Posterior cingulate gyrus (tissue), 11 donors: ENCODE measurements at regions not wholly inside any gene's neighbourhood (a gene's known extent, or its start where the extent isn't known, plus 50 kb on each side); places are given as distances from the start of the nearest gene placed in this dataset.
"Not testable (repeated sequence)": the region's sequence is repeated elsewhere in the genome, so short reads cannot be mapped to it uniquely, and the experiment has no call there.

Source experiments
- DNase-seq, 10 donors: peaks; one replicate each; pipeline versions ENCODE4 v3.0.0 to v3.0.0-alpha.2; 2020 to 2021; ENCODE audit warnings: mixed read lengths in 3 of 10
- intact Hi-C: fragments of 100-400 bp; cut with DNase I; formaldehyde crosslinking; loops from one replicate; pipeline ENCODE4 v1.15.1; 2023

- intact Hi-C loops, result no loop called here
- no peak for DNase-seq
Observed at GRCh38 chr12:105479710-105480109, 149.2 kb downstream of the C12orf75 start.

DNA sequence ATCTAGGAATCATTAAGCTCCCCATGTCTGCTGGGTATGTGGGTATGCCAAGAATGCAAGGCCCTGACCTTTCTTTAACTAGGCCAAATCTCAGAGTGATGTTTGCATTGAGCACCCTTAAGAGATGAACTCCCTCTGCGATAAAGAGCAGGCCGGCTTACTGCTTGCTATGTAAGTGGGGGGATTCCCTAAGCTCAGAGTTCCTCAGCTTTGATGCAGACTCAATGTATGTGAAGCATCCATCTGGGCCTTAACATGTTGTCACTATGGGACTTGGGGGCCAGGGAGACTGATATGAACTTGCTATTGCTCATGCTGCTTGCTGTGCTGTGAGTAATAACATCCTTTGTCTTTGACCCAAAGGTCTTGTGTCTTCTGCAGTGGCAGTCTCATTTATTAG lies 149.7 kb downstream of the C12orf75 start:
- intact Hi-C loops, result no loop called here

DNA sequence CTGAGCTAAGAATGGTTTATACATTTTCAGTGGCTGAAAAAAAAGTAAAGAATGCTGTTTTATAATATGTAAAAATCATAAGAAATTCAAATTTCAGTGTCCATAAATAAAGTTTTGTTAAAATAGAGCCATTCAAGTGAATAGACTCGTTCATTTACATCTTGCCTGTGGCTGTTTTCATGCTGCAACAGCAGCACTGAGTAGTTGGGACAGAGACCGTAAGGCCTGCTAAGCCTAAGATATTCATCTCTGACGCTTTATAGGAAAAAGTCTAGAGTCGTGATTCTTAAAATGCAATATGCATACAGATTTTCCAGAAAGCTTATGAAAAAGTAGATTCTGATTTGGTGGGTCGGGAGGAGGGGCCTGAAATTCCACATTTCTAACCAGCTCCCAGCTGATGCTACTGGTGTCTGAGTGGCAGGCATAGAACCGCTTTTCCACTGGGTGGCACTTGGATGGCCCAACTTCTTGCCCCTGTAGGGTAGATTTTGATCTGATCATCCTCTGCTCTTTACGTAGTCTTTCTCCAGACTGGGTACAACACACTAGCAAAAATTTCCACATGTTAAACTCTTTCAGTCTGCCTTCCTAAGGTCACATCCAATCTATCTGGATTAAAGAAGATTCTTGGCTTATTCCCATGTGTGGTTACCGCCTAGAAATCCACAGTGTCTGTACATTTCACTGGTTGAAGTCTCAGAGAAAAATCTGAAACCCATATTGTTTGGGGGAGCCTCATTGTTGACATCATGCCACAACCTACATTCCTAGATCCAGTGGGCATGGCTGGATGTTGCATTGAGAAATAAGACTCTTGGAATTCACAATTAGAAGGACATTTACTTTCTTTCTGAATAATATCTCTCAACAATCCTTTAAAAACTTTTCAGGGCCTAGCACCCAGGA lies 151.2 kb downstream of the C12orf75 start:
- intact Hi-C loops, result no loop called here
- no peak for DNase-seq

More for the DNA sequence above, 149.7 kb downstream of the C12orf75 start:
- no peak for DNase-seq

DNA sequence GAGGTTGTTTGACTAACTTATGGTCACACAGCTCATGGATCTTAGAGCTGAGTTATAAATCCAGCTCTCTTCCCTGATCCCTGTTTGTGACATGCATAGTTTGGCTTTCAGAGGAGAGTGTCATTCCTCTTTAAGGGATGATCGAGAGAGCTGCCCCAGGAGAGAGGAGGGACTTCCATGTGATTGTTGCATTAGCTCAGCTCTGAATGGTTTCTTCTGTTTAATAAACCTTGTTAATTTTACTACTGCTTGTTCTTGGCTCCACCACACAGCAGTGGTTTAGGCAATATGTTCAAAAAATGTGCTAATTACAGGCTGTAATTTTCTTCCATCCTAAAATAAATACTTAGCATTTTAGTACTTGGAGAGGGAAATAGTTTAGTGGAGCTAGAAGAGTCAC lies 152.5 kb downstream of the C12orf75 start:
- DNase-seq, result no peak
- intact Hi-C loops, result no loop called here

DNA sequence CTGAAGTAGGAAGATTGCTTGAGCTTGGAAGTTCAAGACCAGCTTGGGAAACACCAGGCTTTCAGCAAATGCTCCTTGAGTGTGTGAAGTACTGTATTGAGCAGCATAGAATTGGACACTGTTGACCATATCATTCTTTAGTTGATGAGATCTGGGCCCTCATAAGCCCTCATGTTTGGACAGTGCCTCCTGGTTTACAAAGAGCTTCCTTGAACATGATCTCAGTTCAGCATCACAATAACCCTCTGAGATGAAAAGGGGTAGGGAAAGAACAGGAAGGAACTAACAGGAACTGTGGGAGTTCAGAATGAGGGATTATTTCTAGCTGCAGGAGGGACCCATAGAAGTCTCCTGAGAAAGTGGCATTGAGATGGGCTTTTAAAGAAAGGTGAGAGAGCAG lies 153.2 kb downstream of the C12orf75 start:
- DNase-seq, result no peak
- intact Hi-C loops, result no loop called here

- intact Hi-C loops, result no loop called here
Observed at GRCh38 chr12:105485321-105485910, 154.9 kb downstream of the C12orf75 start.

GRCh38 chr12:105485921-105486320 lies 155.4 kb downstream of the C12orf75 start:
- no peak for DNase-seq
- intact Hi-C loops, result no loop called here

More at GRCh38 chr12:105485321-105485910, 154.9 kb downstream of the C12orf75 start:
- DNase-seq, result no peak

GRCh38 chr12:105487963-105488362 lies 157.5 kb downstream of the C12orf75 start:
- DNase-seq, result no peak
- intact Hi-C loops, result no loop called here

DNA sequence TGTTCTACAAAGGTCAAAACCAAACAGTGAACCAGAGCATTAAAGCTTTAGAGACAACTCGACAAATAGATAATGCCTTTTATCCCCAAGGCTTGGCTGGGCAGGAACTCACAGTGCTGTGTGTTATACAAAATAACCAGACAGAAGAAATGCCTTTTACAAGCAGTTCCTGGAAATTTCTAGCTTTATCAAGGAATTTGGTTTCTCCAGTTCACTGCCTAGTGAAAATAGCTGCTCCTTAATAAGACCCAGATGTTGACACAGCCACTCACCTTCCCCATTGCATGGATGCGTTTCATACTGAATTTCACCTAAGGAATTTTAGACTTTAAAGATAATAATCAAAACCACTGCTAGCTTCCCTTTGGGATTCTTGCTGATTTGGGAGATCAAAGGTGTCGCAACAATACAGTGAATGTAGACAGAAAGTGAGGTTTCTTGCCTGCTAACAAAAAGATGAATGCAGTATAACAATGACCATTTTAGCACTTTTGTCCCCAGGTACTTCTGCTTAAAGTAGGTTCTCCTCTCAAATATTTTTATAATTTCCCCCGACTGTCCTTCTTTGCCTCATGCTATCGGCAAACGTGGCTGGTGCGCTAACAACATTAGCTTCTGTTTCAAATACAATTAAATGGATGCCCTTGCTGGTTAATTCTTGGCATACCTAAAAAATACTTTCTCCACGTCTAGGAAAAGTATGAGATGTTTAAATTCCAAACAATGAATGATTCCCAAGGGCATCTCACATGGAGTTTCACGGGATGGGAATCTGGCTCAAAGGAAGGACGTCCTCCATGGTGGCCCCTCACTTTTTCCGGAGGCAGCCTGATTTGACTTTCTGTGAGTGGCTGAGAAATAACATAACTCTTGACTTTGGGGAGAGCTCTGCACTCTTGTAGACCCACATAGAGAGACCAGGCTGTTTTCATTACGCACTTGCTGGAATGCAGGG lies 162.4 kb downstream of the C12orf75 start:
- intact Hi-C loops, result no loop called here
- DNase-seq, result no peak

- DNase-seq, result no peak
- intact Hi-C loops, result no loop called here
Observed at GRCh38 chr12:105499205-105499604, 168.7 kb downstream of the C12orf75 start.

- intact Hi-C loops, result not testable (repeated sequence)
Observed at GRCh38 chr12:105500676-105501075, 170.2 kb downstream of the C12orf75 start.

DNA sequence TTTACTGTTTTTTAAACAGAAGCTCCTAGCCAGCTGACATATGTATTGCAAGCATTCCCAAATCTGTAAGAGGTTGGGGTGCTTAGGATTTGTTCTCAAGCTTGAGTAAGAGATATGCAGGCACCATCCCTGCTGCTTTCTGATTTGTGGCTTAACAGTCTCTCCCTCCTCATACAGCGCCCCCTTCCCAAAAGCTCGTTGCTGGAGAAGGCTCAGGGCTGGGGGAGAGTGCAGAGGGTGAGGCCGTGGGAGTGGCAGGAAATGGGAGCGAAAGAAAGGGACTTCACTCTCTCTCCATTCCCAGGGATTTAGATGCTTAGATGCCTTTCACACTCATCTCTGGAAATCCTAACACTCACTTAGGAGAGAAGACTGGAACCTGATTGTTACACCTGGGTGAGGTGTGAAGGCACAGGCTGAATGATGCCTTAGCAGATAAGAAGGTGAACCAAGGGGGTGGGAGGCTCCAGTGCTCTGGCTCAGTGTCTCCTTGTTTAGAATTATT lies 172.0 kb downstream of the C12orf75 start:
- intact Hi-C loops, result no loop called here
- DNase-seq, result no peak

More at GRCh38 chr12:105500676-105501075, 170.2 kb downstream of the C12orf75 start:
- DNase-seq, result not testable (repeated sequence)

DNA sequence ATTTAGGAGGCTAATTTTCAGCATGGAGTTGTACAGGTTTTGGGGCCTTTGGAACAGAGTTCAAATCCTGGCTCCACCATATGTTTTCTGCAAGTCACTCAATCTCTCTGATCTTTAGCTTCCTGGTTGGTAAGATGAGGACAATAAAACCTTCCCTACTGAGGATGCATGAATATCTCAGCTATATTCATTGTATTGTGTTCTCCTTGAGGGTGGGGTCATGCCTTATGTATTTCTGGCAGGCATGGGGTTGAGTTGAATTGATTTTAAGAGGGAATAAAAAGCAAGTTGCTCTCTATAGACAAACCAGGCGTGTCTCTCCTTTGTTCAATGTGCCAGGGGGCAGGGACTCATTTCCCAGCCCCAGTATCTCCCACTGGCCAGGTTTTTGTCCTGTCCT lies 173.1 kb downstream of the C12orf75 start:
- intact Hi-C loops, result no loop called here
- DNase-seq, result no peak

DNA sequence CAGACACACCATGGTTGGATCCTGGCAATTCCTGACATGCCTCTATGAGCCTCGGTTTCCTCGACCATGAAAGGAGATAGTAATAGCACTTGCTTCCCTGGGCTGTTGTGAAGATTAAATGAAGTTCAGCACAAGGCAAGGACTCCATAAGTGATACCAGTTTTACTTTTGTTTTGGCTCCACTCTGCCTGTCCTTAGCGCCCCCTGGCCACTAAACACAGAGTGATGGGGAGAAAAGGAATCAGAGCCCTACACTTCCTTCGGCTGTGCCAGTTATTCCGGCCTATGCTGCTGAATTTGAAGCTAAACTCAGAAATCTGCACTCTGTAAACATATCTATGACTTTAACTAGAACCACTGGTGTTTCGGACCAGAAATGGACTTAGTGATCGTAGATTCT lies 173.8 kb downstream of the C12orf75 start:
- intact Hi-C loops, result no loop called here
- no peak for DNase-seq

DNA sequence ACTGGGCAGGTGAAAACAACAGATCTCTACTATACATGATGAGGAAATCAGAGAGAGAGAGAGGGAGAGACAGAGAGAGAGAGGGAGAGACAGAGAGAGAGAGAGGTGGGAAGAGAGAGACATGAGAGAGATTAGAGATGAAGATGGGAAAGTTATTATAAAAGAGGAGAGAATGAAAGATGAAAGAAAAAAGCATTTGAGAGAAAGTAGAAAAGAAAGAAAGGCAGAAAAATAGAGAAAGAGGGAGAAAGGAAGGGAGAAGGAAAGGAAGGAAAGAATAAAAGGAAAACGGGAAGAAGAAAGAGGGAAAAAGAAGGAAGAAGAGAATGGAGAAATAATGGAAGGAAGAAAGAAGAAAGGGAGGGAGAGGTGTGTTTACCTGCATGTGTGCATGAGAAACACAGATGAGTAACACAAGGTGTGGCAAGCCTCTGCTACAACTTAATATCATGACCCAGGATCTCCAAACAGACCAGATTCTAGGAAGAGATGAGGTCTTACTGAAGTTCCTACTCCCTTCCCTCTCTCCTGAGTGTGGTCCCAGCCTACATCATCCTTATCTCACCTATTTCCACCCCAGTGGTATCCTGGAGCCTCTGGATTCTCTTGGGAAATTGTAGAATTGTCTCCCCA lies 176.3 kb downstream of the C12orf75 start:
- intact Hi-C loops, result no loop called here
- DNase-seq, result no peak

- DNase-seq, result no peak
- intact Hi-C loops, result no loop called here
Observed at GRCh38 chr12:105507311-105508038, 177.0 kb downstream of the C12orf75 start.

DNA sequence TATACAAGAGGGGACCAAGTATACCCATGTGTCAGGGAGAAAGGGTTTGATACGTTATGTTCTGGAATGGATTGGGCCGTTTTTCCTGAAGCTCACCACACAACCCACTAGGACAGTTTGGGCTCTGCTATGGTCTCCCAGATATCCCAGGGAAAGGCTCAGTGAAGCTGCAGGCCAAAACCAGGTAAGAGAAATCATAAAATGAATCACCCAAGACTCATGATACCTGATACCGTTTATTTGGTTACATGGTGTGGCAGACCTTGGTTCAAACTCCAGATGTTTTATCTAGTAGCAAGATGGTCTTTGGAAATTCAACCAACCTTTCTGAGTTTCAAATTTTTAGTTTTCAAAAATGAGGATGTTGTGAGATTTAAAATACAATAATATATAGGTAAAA lies 177.6 kb downstream of the C12orf75 start:
- intact Hi-C loops, result no loop called here
- no peak for DNase-seq

GRCh38 chr12:105510526-105510925 lies 180.0 kb downstream of the C12orf75 start:
- DNase-seq, result no peak
- intact Hi-C loops, result no loop called here

DNA sequence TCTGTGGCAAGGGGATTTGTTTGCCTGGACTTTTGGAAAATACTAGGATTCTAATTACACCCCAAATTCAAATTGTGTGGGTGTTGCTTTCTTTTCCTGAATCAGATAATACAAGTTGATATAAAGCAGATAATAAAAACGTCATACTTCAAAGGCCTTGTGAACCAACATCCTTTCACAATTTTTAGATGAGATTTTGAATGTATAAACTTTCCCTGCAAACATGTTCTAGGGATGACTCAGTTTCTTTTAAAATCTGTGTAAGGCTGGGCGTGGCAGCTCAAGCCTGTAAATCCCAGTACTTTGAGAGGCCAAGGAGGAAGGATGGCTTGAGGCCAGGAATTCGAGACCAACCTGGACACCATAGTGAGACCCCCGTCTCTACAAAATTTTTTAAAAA lies 182.4 kb downstream of the C12orf75 start:
- intact Hi-C loops, DNase-seq: not testable (repeated sequence)
